ENCODE measurements at regions not wholly inside any gene's neighbourhood (a gene's known extent, or its start where the extent isn't known, plus 50 kb on each side); places are given as distances from the start of the nearest gene placed in this dataset.

- no peaks in the 10 kb centered on the region for H3K27me3 Mint-ChIP-seq
- H3K36me3 Mint-ChIP-seq = no peaks in the 10 kb centered on the region
- ATAC-seq (no peak), DNase-seq (no peak)
- no peak overlapping the region for H3K4me3 Mint-ChIP-seq
- no peak overlapping the region for H3K27ac Mint-ChIP-seq
- H3K9me3 Mint-ChIP-seq = peaks cover 0 to 3% (median 0%) of the 10 kb centered on the region in 9 donors
- POLR2A ChIA-PET = no interaction called here
- H3K4me1 Mint-ChIP-seq = no peaks in the 10 kb centered on the region
These were observed 208.7 kb upstream of the NDST3 start for GRCh38 chr4:117825600-117825999.

- Mint-ChIP-seq H3K36me3 (no peaks in the 10 kb centered on the region), H3K27me3 (no peaks in the 10 kb centered on the region), H3K4me3 (no peak overlapping the region), H3K27ac (no peak overlapping the region), H3K9me3 (peaks cover 0 to 10% (median 0%) of the 10 kb centered on the region in 9 donors), H3K4me1 (no peaks in the 10 kb centered on the region)
- ATAC-seq (no peak), DNase-seq (no peak)
- POLR2A ChIA-PET = no interaction called here
These were observed 203.1 kb upstream of the NDST3 start for GRCh38 chr4:117831060-117831683.

DNA sequence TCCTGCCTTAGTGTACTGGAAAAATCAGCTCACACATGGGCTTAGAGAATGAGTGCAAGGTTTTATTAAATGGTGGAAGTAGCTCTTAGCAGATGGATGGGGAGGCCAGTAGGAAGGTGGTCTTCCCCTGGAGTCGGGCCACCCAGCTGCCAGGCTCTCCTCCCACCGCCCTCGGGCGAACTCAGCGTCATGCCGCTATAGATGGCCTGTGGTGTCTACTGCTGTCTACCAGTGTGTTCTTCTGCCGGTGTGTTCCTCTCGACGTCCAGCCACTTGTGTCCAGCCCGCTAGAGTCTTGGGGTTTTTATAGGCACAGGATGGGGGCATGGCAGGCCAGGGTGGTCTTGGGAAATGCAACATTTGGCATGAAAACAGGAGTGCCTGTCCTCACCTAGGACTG, 198.7 kb upstream of the NDST3 start:
- Mint-ChIP-seq H3K27me3 (no peaks in the 10 kb centered on the region), H3K27ac (no peak overlapping the region), H3K4me1 (no peaks in the 10 kb centered on the region), H3K9me3 (peaks cover 0 to 15% (median 0%) of the 10 kb centered on the region in 9 donors), H3K36me3 (no peaks in the 10 kb centered on the region), H3K4me3 (no peak overlapping the region)
- DNase-seq (no peak), ATAC-seq (no peak)
- POLR2A ChIA-PET = no interaction called here

- peaks cover 0 to 7% (median 3%) of the 10 kb centered on the region in 9 donors for H3K9me3 Mint-ChIP-seq
- H3K36me3 Mint-ChIP-seq = no peaks in the 10 kb centered on the region
- no peak overlapping the region for H3K27ac Mint-ChIP-seq
- no peak for DNase-seq
- H3K27me3 Mint-ChIP-seq = peaks cover 0 to 6% (median 0%) of the 10 kb centered on the region in 5 donors
- no peak overlapping the region for H3K4me3 Mint-ChIP-seq
- no peak for ATAC-seq
- no peaks in the 10 kb centered on the region for H3K4me1 Mint-ChIP-seq
- POLR2A ChIA-PET = no interaction called here
These were observed 189.7 kb upstream of the NDST3 start for GRCh38 chr4:117844594-117844993.

GRCh38 chr4:117845270-117845669, 189.0 kb upstream of the NDST3 start:
- DNase-seq (no peak), ATAC-seq (no peak)
- Mint-ChIP-seq H3K27me3 (peaks cover 0 to 6% (median 0%) of the 10 kb centered on the region in 5 donors), H3K9me3 (peaks cover 0 to 11% (median 6%) of the 10 kb centered on the region in 9 donors), H3K4me3 (no peak overlapping the region), H3K36me3 (peaks cover 0 to 2% (median 0%) of the 10 kb centered on the region in 3 donors), H3K4me1 (no peaks in the 10 kb centered on the region), H3K27ac (no peak overlapping the region)
- POLR2A ChIA-PET = no interaction called here

DNA sequence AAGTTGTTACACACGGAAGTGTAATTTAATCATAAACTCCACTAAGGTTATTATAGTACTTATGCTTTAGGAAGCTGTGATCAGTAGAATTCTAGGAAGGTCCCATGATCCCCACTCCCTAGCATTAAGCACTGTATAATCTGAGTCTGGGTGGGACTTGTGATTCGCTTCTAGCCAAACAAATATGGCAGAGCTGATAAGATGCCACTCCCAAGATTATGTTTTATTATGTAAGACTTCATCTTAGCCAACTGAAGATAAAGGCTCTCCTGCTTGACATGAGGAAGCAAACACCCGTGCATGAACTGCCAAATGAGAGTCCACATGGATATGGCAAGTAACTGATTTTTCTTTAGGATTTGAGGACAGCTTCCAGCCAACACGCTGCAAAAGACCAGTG, 186.4 kb upstream of the NDST3 start:
- DNase-seq = no peak
- H3K27ac Mint-ChIP-seq = no peak overlapping the region
- H3K27me3 Mint-ChIP-seq = no peaks in the 10 kb centered on the region
- peaks cover 0 to 11% (median 0%) of the 10 kb centered on the region in 3 donors for H3K36me3 Mint-ChIP-seq
- no peak for ATAC-seq
- POLR2A ChIA-PET = no interaction called here
- H3K9me3 Mint-ChIP-seq = peaks cover 5 to 27% (median 12%) of the 10 kb centered on the region in 9 donors
- no peak overlapping the region for H3K4me3 Mint-ChIP-seq
- H3K4me1 Mint-ChIP-seq = no peaks in the 10 kb centered on the region

DNA sequence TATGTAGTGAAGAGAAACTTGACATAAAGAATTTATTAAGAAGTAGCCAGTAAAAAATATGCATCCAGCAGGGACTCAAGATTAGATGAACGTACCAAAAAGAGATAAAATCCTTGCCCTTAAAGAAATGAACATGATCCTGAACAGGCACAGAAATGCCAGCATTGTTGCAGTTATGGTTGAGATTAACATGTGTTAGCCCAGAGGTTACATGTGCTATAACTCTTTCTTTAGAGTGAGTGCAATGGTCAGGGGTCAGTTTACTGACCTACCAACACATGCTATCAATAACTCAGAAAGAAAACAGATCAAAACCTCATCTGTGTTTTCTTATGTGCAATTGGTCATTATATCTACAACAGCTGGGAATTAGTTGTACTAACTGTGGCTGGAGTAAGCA, 166.1 kb upstream of the NDST3 start:
- H3K27me3 Mint-ChIP-seq = no peaks in the 10 kb centered on the region
- no peak overlapping the region for H3K27ac Mint-ChIP-seq
- H3K4me3 Mint-ChIP-seq = no peak overlapping the region
- POLR2A ChIA-PET = no interaction called here
- no peaks in the 10 kb centered on the region for H3K36me3 Mint-ChIP-seq
- no peaks in the 10 kb centered on the region for H3K4me1 Mint-ChIP-seq
- no peak for DNase-seq
- H3K9me3 Mint-ChIP-seq = peaks cover 0 to 6% (median 0%) of the 10 kb centered on the region in 9 donors
- no peak for ATAC-seq

DNA sequence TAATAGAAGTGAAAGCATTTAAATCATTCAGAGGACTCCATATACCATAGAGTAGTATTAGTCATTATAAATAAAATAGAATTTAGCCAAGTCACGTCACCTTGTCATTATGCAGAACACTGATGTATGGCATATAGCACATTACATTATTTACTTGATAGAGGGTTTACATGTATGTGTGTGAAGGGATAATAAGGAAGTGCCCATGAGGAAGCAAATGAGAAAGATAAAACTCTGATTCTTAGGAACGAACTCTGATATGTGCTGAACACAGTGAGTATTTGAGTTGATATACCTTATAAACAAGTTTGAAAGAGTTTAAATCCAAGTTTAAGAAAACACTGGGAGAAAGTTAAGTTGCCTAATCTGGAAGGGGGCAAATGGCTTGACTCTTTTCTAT, 160.5 kb upstream of the NDST3 start:
- no peaks in the 10 kb centered on the region for H3K4me1 Mint-ChIP-seq
- POLR2A ChIA-PET = no interaction called here
- DNase-seq = no peak
- H3K9me3 Mint-ChIP-seq = no peaks in the 10 kb centered on the region
- no peaks in the 10 kb centered on the region for H3K27me3 Mint-ChIP-seq
- no peak for ATAC-seq
- no peaks in the 10 kb centered on the region for H3K36me3 Mint-ChIP-seq
- no peak overlapping the region for H3K4me3 Mint-ChIP-seq
- no peak overlapping the region for H3K27ac Mint-ChIP-seq

DNA sequence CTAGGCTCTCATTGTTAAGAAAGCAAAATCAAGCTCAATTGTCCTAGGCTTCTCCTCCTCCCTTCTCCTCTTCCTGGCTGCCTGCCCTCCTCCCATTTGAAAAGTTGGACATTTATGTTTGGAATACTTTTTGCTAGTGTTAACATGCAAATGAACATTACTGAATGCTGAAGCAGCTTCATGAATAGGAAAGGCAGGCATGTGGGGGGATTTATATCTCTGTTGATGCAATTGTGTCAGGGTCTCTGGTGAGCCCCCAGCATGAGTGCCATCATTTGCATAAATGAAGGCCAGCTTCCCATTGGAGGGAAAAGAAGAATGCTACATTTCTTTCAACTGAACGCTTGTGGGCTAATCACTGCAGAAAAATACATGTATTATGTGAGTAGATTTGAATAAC, 160.1 kb upstream of the NDST3 start:
- Mint-ChIP-seq H3K4me3 (no peak overlapping the region), H3K27ac (peak overlapping the region in 1 of 10 donors; percentile 49), H3K27me3 (no peaks in the 10 kb centered on the region), H3K36me3 (no peaks in the 10 kb centered on the region), H3K4me1 (no peaks in the 10 kb centered on the region), H3K9me3 (no peaks in the 10 kb centered on the region)
- ATAC-seq (no peak), DNase-seq (no peak)
- POLR2A ChIA-PET = no interaction called here

- Mint-ChIP-seq H3K36me3 (peaks cover 0 to 5% (median 0%) of the 10 kb centered on the region in 3 donors), H3K4me1 (no peaks in the 10 kb centered on the region), H3K4me3 (no peak overlapping the region), H3K27me3 (no peaks in the 10 kb centered on the region), H3K9me3 (peaks cover 0 to 11% (median 0%) of the 10 kb centered on the region in 9 donors), H3K27ac (no peak overlapping the region)
- DNase-seq (no peak), ATAC-seq (no peak)
- POLR2A ChIA-PET = no interaction called here
These were observed 144.3 kb upstream of the NDST3 start for GRCh38 chr4:117889978-117890377.

- no peak overlapping the region for H3K27ac Mint-ChIP-seq
- peaks cover 0 to 1% (median 0%) of the 10 kb centered on the region in 5 donors for H3K27me3 Mint-ChIP-seq
- H3K4me3 Mint-ChIP-seq = no peak overlapping the region
- no peaks in the 10 kb centered on the region for H3K4me1 Mint-ChIP-seq
- H3K36me3 Mint-ChIP-seq = no peaks in the 10 kb centered on the region
- no peak for DNase-seq
- no peak for ATAC-seq
- H3K9me3 Mint-ChIP-seq = peaks cover 0 to 14% (median 0%) of the 10 kb centered on the region in 9 donors
- POLR2A ChIA-PET = no interaction called here
These were observed 141.1 kb upstream of the NDST3 start for GRCh38 chr4:117893207-117893606.

DNA sequence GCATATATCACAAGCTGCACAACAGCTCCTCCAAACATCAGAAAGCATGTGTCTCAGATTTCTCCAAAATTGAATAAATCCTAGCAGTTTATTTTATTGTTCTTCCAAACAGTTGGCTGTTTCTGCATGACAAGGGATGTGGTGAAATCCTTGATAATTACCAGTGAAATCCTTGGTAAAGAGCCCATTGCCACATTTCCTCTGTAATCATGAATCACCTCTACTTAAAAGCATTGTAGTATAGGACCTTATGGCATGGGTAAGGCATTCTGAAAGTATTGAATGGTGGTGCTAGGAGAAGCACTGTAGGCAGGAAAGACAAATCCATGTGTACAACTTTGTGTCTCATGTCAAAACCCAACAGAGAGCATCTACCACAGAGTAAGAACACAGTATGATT, 135.8 kb upstream of the NDST3 start:
- H3K36me3 Mint-ChIP-seq = no peaks in the 10 kb centered on the region
- no peaks in the 10 kb centered on the region for H3K4me1 Mint-ChIP-seq
- POLR2A ChIA-PET = no interaction called here

DNA sequence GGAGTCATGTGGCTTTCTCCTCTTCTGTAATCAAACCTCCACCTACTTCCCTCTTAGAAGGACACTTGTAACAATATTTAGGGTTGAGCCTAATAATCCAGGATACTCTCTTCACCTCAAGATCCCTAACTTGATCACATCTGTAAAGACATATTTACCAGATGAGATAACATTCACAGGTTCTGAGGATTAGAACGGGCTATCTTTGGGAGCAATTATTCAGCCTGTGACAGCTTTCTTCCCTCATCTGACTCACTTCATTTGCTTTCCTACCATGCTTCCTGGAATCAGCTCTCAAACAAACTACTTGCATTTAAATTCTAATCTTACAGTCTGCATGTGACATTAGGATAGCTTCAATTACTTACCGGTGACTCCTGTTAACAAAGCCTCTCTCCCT, 133.5 kb upstream of the NDST3 start:
- H3K27ac Mint-ChIP-seq = no peak overlapping the region
- H3K9me3 Mint-ChIP-seq = peaks cover 0 to 14% (median 0%) of the 10 kb centered on the region in 9 donors
- ATAC-seq (no peak), DNase-seq (no peak)
- H3K27me3 Mint-ChIP-seq = peaks cover 0 to 1% (median 0%) of the 10 kb centered on the region in 5 donors
- POLR2A ChIA-PET = no interaction called here
- H3K4me3 Mint-ChIP-seq = no peak overlapping the region
- H3K4me1 Mint-ChIP-seq = no peaks in the 10 kb centered on the region
- no peaks in the 10 kb centered on the region for H3K36me3 Mint-ChIP-seq

More for the DNA sequence above, 135.8 kb upstream of the NDST3 start:
- H3K27ac Mint-ChIP-seq = no peak overlapping the region
- H3K4me3 Mint-ChIP-seq = no peak overlapping the region
- DNase-seq (no peak), ATAC-seq (no peak)
- peaks cover 0 to 1% (median 0%) of the 10 kb centered on the region in 5 donors for H3K27me3 Mint-ChIP-seq
- peaks cover 0 to 14% (median 0%) of the 10 kb centered on the region in 9 donors for H3K9me3 Mint-ChIP-seq

GRCh38 chr4:117907646-117908045, 126.6 kb upstream of the NDST3 start:
- no peak for DNase-seq
- Mint-ChIP-seq H3K4me1 (no peaks in the 10 kb centered on the region), H3K9me3 (peaks cover 0 to 7% (median 0%) of the 10 kb centered on the region in 9 donors), H3K4me3 (no peak overlapping the region), H3K36me3 (no peaks in the 10 kb centered on the region), H3K27ac (no peak overlapping the region), H3K27me3 (no peaks in the 10 kb centered on the region)
- POLR2A ChIA-PET = no interaction called here
- ATAC-seq = no peak

Measured in naive thymus-derived CD8-positive, alpha-beta T cell (primary cell).